ENCODE measurements at regions not wholly inside any gene's neighbourhood (a gene's known extent, or its start where the extent isn't known, plus 50 kb on each side); places are given as distances from the start of the nearest gene placed in this dataset.

DNA sequence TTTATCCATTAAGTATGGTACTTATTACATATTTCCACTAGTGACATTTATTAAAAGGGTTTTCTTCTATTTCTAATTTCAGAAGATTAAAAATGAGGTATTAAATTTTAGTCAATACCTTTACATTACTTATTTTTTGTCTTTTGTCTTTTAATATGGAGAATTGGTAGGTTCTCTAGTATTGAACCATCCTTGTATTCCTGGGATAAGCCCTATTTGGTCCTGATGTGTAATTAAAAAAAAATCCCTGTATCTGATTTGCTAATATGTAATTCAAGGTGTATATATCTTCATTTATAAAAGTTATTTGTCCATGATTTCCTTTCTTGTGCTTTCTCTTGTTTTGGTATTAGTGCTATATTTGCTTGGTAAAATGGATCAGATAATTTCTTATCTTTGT lies 153.7 kb downstream of the TRMT11 start:
- no peaks in the 10 kb centered on the region for H3K4me1 ChIP-seq
- H3K4me3 ChIP-seq (ENCODE audit: low read depth, low read length), result no peak overlapping the region
- H3K27ac ChIP-seq, result no peak overlapping the region
- no peaks in the 10 kb centered on the region for H3K9me3 ChIP-seq (ENCODE audit: control insufficient read depth, low read length)
- H3K27me3 ChIP-seq (ENCODE audit: control insufficient read depth, insufficient read depth, low read length), result no peaks in the 10 kb centered on the region
- no peak overlapping the region for H2AFZ ChIP-seq
- no peak overlapping the region for H3K9ac ChIP-seq
- no peak overlapping the region for H3K4me2 ChIP-seq (ENCODE audit: low read length)
- H3K36me3 ChIP-seq (ENCODE audit: control insufficient read depth, insufficient read depth, low read length), result no peaks in the 10 kb centered on the region
- H3K79me2 ChIP-seq, result no peaks in the 10 kb centered on the region
- TF ChIP-seq, protein P1, sequence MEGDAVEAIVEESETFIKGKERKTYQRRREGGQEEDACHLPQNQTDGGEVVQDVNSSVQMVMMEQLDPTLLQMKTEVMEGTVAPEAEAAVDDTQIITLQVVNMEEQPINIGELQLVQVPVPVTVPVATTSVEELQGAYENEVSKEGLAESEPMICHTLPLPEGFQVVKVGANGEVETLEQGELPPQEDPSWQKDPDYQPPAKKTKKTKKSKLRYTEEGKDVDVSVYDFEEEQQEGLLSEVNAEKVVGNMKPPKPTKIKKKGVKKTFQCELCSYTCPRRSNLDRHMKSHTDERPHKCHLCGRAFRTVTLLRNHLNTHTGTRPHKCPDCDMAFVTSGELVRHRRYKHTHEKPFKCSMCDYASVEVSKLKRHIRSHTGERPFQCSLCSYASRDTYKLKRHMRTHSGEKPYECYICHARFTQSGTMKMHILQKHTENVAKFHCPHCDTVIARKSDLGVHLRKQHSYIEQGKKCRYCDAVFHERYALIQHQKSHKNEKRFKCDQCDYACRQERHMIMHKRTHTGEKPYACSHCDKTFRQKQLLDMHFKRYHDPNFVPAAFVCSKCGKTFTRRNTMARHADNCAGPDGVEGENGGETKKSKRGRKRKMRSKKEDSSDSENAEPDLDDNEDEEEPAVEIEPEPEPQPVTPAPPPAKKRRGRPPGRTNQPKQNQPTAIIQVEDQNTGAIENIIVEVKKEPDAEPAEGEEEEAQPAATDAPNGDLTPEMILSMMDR (IDR thresholded peaks at IDR 0.05), result no peak

DNA sequence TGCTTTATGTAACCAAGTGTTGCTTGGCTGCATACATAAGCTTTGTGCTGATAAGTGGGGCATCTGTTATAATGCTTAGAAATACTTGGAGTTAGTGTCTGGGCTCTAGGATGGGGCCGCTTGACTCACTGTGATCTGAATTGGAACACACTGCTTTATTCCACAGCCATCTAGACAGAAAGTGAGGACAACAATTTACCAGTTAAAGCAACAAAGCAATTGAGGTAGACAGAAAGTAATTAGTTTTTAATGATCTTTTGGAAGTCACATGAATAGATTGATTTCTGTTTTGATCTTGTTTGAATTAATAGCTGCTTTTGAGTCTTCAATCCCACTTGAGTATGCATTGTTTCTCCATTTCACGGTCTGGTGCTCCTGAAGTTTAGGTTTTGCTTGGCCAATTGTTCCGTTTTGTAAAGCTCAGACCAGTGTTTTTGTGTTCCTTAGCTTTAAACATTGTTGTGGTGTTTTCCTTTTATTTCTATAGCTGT lies 157.5 kb downstream of the TRMT11 start:
- no peak overlapping the region for H2AFZ ChIP-seq
- H3K36me3 ChIP-seq (ENCODE audit: control insufficient read depth, insufficient read depth, low read length), result no peaks in the 10 kb centered on the region
- TF ChIP-seq, protein P1 (IDR thresholded peaks at IDR 0.05), result no peak
- no peak overlapping the region for H3K4me2 ChIP-seq (ENCODE audit: low read length)
- H3K9me3 ChIP-seq (ENCODE audit: control insufficient read depth, low read length), result no peaks in the 10 kb centered on the region
- H3K9ac ChIP-seq, result no peak overlapping the region
- no peak overlapping the region for H3K27ac ChIP-seq
- H3K4me1 ChIP-seq, result peaks cover 2% of the 10 kb centered on the region
- H3K4me3 ChIP-seq (ENCODE audit: low read depth, low read length), result no peak overlapping the region
- no peaks in the 10 kb centered on the region for H3K79me2 ChIP-seq
- no peaks in the 10 kb centered on the region for H3K27me3 ChIP-seq (ENCODE audit: control insufficient read depth, insufficient read depth, low read length)

DNA sequence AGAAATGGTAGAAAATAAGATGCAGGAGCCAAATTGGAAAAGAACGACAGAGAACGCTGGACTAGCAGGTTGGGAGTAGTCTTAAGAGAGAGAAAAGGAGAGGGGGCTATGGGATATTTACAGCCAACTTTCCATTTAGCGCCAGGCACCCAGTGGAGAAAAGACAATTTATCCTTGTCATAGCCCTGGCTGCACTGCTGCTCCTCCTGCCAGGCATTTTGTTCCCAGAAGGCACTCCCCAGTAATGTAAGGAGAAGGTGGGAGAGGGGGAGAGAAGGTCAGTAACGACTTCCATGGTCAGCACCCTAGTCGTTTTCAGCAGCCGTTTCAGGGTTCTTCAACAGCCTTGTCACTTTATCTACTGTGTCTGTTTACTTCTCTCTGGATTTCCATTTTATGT lies 159.0 kb downstream of the TRMT11 start:
- no peak overlapping the region for H3K27ac ChIP-seq
- no peak overlapping the region for H2AFZ ChIP-seq
- no peak overlapping the region for H3K4me3 ChIP-seq (ENCODE audit: low read depth, low read length)
- no peaks in the 10 kb centered on the region for H3K9me3 ChIP-seq (ENCODE audit: control insufficient read depth, low read length)
- H3K9ac ChIP-seq, result no peak overlapping the region
- TF ChIP-seq, protein P1 (IDR thresholded peaks at IDR 0.05), result no peak
- H3K4me2 ChIP-seq (ENCODE audit: low read length), result no peak overlapping the region
- H3K27me3 ChIP-seq (ENCODE audit: control insufficient read depth, insufficient read depth, low read length), result no peaks in the 10 kb centered on the region
- no peaks in the 10 kb centered on the region for H3K36me3 ChIP-seq (ENCODE audit: control insufficient read depth, insufficient read depth, low read length)
- peaks cover 2% of the 10 kb centered on the region for H3K4me1 ChIP-seq
- no peaks in the 10 kb centered on the region for H3K79me2 ChIP-seq

DNA sequence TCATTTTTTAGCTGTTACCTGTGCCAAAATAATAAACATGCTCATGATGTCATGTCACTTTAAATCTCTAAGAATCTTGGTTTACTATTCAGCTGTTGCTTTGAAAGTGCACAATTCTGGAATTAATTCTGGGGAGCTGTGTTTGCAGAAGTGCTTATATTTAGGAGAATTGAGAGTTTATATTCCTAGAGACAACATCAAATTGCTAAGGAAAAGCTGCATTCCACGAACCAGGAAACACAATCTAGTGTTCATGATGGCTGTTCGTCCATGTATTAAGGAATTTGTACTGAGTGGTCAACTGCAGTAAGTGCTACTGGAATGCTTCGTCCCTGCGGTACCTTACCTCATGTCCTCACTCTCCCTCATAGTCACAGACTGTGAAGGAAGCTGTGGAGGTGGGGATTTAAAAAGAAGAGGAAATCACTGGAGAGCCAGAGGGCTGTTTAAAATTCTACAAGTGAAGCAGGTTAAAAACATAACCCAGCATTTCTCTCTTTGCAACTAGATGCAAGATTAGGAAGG lies 161.0 kb downstream of the TRMT11 start:
- peak overlapping the region; percentile 26 for H3K27ac ChIP-seq
- H2AFZ ChIP-seq, result peak overlapping the region; percentile 65
- peak overlapping the region; percentile 30 for H3K4me2 ChIP-seq (ENCODE audit: low read length)
- no peaks in the 10 kb centered on the region for H3K9me3 ChIP-seq (ENCODE audit: control insufficient read depth, low read length)
- peak overlapping the region; percentile 17 for H3K4me3 ChIP-seq (ENCODE audit: low read depth, low read length)
- no peaks in the 10 kb centered on the region for H3K79me2 ChIP-seq
- no peaks in the 10 kb centered on the region for H3K36me3 ChIP-seq (ENCODE audit: control insufficient read depth, insufficient read depth, low read length)
- no peaks in the 10 kb centered on the region for H3K27me3 ChIP-seq (ENCODE audit: control insufficient read depth, insufficient read depth, low read length)
- no peak overlapping the region for H3K9ac ChIP-seq
- TF ChIP-seq, protein P1 (IDR thresholded peaks at IDR 0.05), result no peak
- peaks cover 2% of the 10 kb centered on the region for H3K4me1 ChIP-seq

DNA sequence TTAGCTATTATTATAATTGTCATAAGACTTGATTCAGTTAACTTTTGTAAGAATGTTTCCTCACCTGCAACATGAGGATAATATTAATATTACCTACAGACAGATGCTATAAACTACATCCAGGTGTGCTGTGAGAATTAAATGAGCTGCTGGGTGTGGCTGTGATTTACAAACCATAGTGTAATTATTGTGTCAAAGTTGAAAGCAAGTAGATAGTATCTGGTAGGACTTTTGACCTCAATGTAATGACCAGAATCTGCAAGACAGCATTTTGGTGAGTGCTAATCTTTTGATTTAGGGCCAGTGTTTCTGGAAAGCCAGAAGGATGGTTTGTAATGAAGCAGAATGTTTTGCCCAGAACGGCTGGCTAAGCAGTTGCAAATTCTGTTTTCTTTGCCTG lies 162.5 kb downstream of the TRMT11 start:
- Histone ChIP-seq H3K27me3 (ENCODE audit: control insufficient read depth, insufficient read depth, low read length) (no peaks in the 10 kb centered on the region), H3K79me2 (no peaks in the 10 kb centered on the region), H2AFZ (peak overlapping the region; percentile 7), H3K9ac (no peak overlapping the region), H3K9me3 (ENCODE audit: control insufficient read depth, low read length) (no peaks in the 10 kb centered on the region), H3K36me3 (ENCODE audit: control insufficient read depth, insufficient read depth, low read length) (no peaks in the 10 kb centered on the region), H3K4me3 (ENCODE audit: low read depth, low read length) (no peak overlapping the region), H3K4me2 (ENCODE audit: low read length) (peak overlapping the region; percentile 5), H3K27ac (no peak overlapping the region), H3K4me1 (peaks cover 2% of the 10 kb centered on the region)
- TF ChIP-seq, protein P1 (IDR thresholded peaks at IDR 0.05), result no peak

Measured in parathyroid adenoma (tissue), 2 donors.